Endothelial cell of umbilical vein (primary cell): ENCODE measurements at regions not wholly inside any gene's neighbourhood (a gene's known extent, or its start where the extent isn't known, plus 50 kb on each side); places are given as distances from the start of the nearest gene placed in this dataset.

Experiments used
- BruUV-seq: library from RNA; stranded (reverse); fragments of 400-500 nt; replicated peaks from 2 replicates; lab custom pipeline; 2021; lab: Mats Ljungman, UMichigan
- CTCF ChIA-PET: fragments of 300-600, 350-600 bp; sonication (Branson Sonifier 250); formaldehyde crosslinking; loops from one replicate; lab custom pipeline; 2021; ENCODE audit warnings: antibody characterized with exemption, inconsistent platforms; lab: Charles Lee
- POLR2A ChIA-PET: fragments of 300-600, 350-600 bp; sonication (Branson Sonifier 250); formaldehyde crosslinking; loops from one replicate; lab custom pipeline; 2021; ENCODE audit warnings: antibody characterized with exemption, inconsistent platforms; lab: Charles Lee
- DNase-seq: peaks from one replicate; pipeline ENCODE4 v3.0.0-alpha.2; 2011; ENCODE audit warnings: low read depth, low spot score
- FAIRE-seq: peaks from 2 replicates; lab custom pipeline; 2011; peaks lifted over from hg19 to GRCh38; lab: Jason Lieb, UNC
- H2AFZ ChIP-seq: 2 replicates; pipeline ENCODE4 v1.6.0; 2012; ENCODE audit warnings: low read depth, low read length, control low read depth, inconsistent platforms
- H3K27ac ChIP-seq: 2 replicates; pipeline ENCODE4 v1.5.1; 2011; ENCODE audit warnings: low read depth, mild to moderate bottlenecking, control low read depth, low read length, moderate library complexity; ENCODE audit not compliant: insufficient read depth
- H3K27me3 ChIP-seq, 2 experiments: 2 replicates each; pipeline versions ENCODE4 v1.6.0 to v1.6.1; 2011; ENCODE audit warnings: low read length in 2 of 2, mixed read lengths in 1 of 2; ENCODE audit not compliant: control insufficient read depth in 2 of 2, insufficient read depth in 2 of 2
- H3K36me3 ChIP-seq, 2 experiments: 2 replicates in 1 of 2; 3 replicates in 1 of 2; pipeline ENCODE4 v1.5.1; 2011; ENCODE audit warnings: low read length in 2 of 2, mild to moderate bottlenecking in 1 of 2, moderate library complexity in 1 of 2; ENCODE audit not compliant: control insufficient read depth in 2 of 2, insufficient read depth in 2 of 2; ENCODE audit errors: extremely low read depth in 1 of 2
- H3K4me1 ChIP-seq: 3 replicates; pipeline ENCODE4 v1.5.1; 2011; ENCODE audit warnings: mild to moderate bottlenecking, low read length; ENCODE audit not compliant: control insufficient read depth, insufficient read depth; ENCODE audit errors: extremely low read depth
- H3K4me2 ChIP-seq: 2 replicates; pipeline ENCODE4 v1.6.1; 2011; ENCODE audit warnings: low read length, control low read depth, mixed read lengths; ENCODE audit not compliant: insufficient read depth
- H3K4me3 ChIP-seq, 3 experiments: fragments of 200-600 bp in 1 of 3; sonication (generic), shearing (Covaris generic) in 1 of 3; replicated peaks in 1 of 3; 2 replicates each; pipeline ENCODE4 v1.5.1; 2011 to 2016; ENCODE audit warnings: control low read depth in 3 of 3, low read length in 3 of 3, mild to moderate bottlenecking in 2 of 3, inconsistent platforms in 1 of 3, low read depth in 1 of 3, moderate library complexity in 1 of 3; ENCODE audit not compliant: insufficient read depth in 1 of 3
- H3K79me2 ChIP-seq: 2 replicates; pipeline ENCODE4 v1.6.0; 2012; ENCODE audit warnings: low read length, inconsistent platforms; ENCODE audit not compliant: control insufficient read depth, insufficient read depth
- H3K9ac ChIP-seq: replicated peaks from 2 replicates; pipeline ENCODE3; 2011; ENCODE audit warnings: low read length, control low read depth; ENCODE audit not compliant: insufficient read depth; ENCODE audit errors: extremely low read depth
- H3K9me1 ChIP-seq: replicated peaks from 3 replicates; pipeline ENCODE4 v1.6.0; 2011; ENCODE audit warnings: mild to moderate bottlenecking, low read length; ENCODE audit not compliant: control insufficient read depth, insufficient read depth; ENCODE audit errors: extremely low read depth
- H3K9me3 ChIP-seq: replicated peaks from 2 replicates; pipeline ENCODE4 v1.5.1; 2012; ENCODE audit warnings: low read length, inconsistent platforms; ENCODE audit not compliant: control insufficient read depth, insufficient read depth
- H4K20me1 ChIP-seq: replicated peaks from 2 replicates; pipeline ENCODE3; 2011; ENCODE audit warnings: mild to moderate bottlenecking, low read length; ENCODE audit not compliant: control insufficient read depth, insufficient read depth; ENCODE audit errors: extremely low read depth
- CTCF ChIP-seq, 2 donors: IDR thresholded peaks; 1 replicate in 1 of 2; 2 replicates in 1 of 2; pipeline ENCODE4 v1.5.1; 2011; ENCODE audit warnings: low read length in 2 of 2, mild to moderate bottlenecking in 2 of 2, moderate library complexity in 2 of 2, control low read depth in 1 of 2, inconsistent platforms in 1 of 2, low read depth in 1 of 2; ENCODE audit not compliant: insufficient read depth in 1 of 2; ENCODE audit errors: extremely low read depth in 1 of 2
- EZH2 ChIP-seq: IDR thresholded peaks from 2 replicates; pipeline ENCODE4 v1.6.1; 2012; ENCODE audit warnings: borderline replicate concordance, low read depth, mild to moderate bottlenecking, moderate library complexity, low read length, inconsistent platforms; ENCODE audit not compliant: severe bottlenecking
- FOS ChIP-seq: IDR thresholded peaks from 2 replicates; pipeline ENCODE4 v1.6.1; 2011; ENCODE audit warnings: mild to moderate bottlenecking, low read length, moderate library complexity, borderline replicate concordance; ENCODE audit not compliant: insufficient read depth
- GATA2 ChIP-seq: IDR thresholded peaks from 2 replicates; pipeline ENCODE4 v1.7.0; 2011; ENCODE audit warnings: low read depth, mild to moderate bottlenecking, moderate library complexity, mixed read lengths, low read length; ENCODE audit not compliant: insufficient read length, insufficient read depth
- JUN ChIP-seq: IDR thresholded peaks from 2 replicates; pipeline ENCODE4 v1.6.1; 2011; ENCODE audit warnings: borderline replicate concordance, low read depth; ENCODE audit not compliant: insufficient read length, insufficient read depth
- MYC ChIP-seq: IDR thresholded peaks from one replicate; pipeline ENCODE4 v1.6.1; 2011; ENCODE audit warnings: mild to moderate bottlenecking, low read depth, low read length
- POLR2A ChIP-seq: IDR thresholded peaks from 2 replicates; pipeline ENCODE4 v1.6.1; 2012; ENCODE audit warnings: low read depth, mild to moderate bottlenecking, control low read depth, low read length
- POLR2AphosphoS5 ChIP-seq: IDR thresholded peaks from 2 replicates; pipeline ENCODE4 v1.6.1; 2012; ENCODE audit warnings: low read depth, mild to moderate bottlenecking, control low read depth, low read length, moderate library complexity; ENCODE audit not compliant: insufficient read depth
- dilution Hi-C: fragments of 300-500 bp; cut with MboI; formaldehyde crosslinking; loops from one replicate; pipeline ENCODE4 v1.15.0; 2019; ENCODE audit warnings: low sequenced_read_pairs; ENCODE audit not compliant: extremely low pct_ligation_motif_present
- intact Hi-C: fragments of 100-400 bp; cut with micrococcal nuclease; formaldehyde crosslinking; loops from one replicate; pipeline ENCODE4 v1.10.0; 2022
- TF ChIP-seq, protein P1 (sequence below): IDR thresholded peaks from 2 replicates; pipeline ENCODE4 v1.6.1; 2011; ENCODE audit not compliant: insufficient read depth, insufficient read length

DNA sequence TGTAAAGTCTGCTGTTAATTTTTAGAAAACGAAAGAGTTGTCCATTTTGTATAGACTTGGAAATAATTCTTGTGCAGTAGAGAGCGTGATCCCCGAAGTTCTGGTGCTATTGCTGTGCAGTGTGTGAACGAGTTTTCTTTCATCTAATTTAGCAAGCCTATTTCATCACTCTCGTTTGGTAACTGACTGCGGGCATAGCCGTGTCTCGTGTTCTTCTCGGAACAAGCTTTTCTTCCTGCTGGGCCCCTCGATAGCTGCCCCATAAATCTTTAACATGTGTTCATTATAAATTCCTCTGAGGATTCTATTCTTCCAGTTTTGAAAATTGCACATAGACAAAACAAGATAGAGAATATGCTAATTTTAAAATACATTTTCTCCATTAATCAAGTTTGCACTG, 622.0 kb upstream of the PFKP start:
- Histone ChIP-seq H3K79me2 (no peaks in the 10 kb centered on the region), H3K4me2 (no peak overlapping the region), H3K4me1 (no peaks in the 10 kb centered on the region), H3K27me3 (no peaks in the 10 kb centered on the region), H3K9ac (no peak overlapping the region), H2AFZ (no peak overlapping the region), H3K36me3 (no peaks in the 10 kb centered on the region), H3K9me1 (no peaks in the 10 kb centered on the region), H3K27ac (no peak overlapping the region), H3K9me3 (peaks cover 6% of the 10 kb centered on the region), H4K20me1 (no peaks in the 10 kb centered on the region), H3K4me3 (no peak overlapping the region)
- TF ChIP-seq GATA2: no peak
- TF ChIP-seq POLR2A: no peak
- no peak for TF ChIP-seq CTCF (IDR thresholded peaks at IDR 0.05; ENCODE audit: extremely low read depth in 1 of 2, insufficient read depth in 1 of 2, low read depth in 1 of 2, low read length in 2 of 2)
- TF ChIP-seq MYC: no peak
- no peak for TF ChIP-seq JUN
- TF ChIP-seq POLR2AphosphoS5: no peak
- no peak for TF ChIP-seq FOS
- TF ChIP-seq EZH2: no peak
- TF ChIP-seq, protein P1, sequence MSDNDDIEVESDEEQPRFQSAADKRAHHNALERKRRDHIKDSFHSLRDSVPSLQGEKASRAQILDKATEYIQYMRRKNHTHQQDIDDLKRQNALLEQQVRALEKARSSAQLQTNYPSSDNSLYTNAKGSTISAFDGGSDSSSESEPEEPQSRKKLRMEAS: no peak
- intact Hi-C loops (no loop called here), dilution Hi-C loops (no loop called here)
- no peak for FAIRE-seq
- BruUV-seq: no TSS peak
- CTCF ChIA-PET: no interaction called here
- POLR2A ChIA-PET: no interaction called here
- no peak for DNase-seq
